ENCODE measurements at regions not wholly inside any gene's neighbourhood (a gene's known extent, or its start where the extent isn't known, plus 50 kb on each side); places are given as distances from the start of the nearest gene placed in this dataset.
"Not testable (repeated sequence)": the region's sequence is repeated elsewhere in the genome, so short reads cannot be mapped to it uniquely, and the experiment has no call there.

GRCh38 chr2:53188851-53189510 lies 578.6 kb upstream of the CHAC2 start:
- DNase-seq = no peak

- DNase-seq = no peak
Observed at GRCh38 chr2:53183581-53183980, 584.0 kb upstream of the CHAC2 start.

- DNase-seq = no peak
Observed at GRCh38 chr2:53182601-53183000, 585.0 kb upstream of the CHAC2 start.

GRCh38 chr2:53181759-53182158 lies 585.8 kb upstream of the CHAC2 start:
- DNase-seq = no peak

- no peak for DNase-seq
Observed at GRCh38 chr2:53177327-53177726, 590.3 kb upstream of the CHAC2 start.

- no peak for DNase-seq
Observed at GRCh38 chr2:53174539-53174938, 593.1 kb upstream of the CHAC2 start.

GRCh38 chr2:53173698-53174455 lies 593.7 kb upstream of the CHAC2 start:
- DNase-seq = no peak

GRCh38 chr2:53173091-53173490 lies 594.5 kb upstream of the CHAC2 start:
- no peak for DNase-seq

GRCh38 chr2:53170466-53170865 lies 597.1 kb upstream of the CHAC2 start:
- no peak for DNase-seq

GRCh38 chr2:53167227-53167626 lies 600.4 kb upstream of the CHAC2 start:
- no peak for DNase-seq

GRCh38 chr2:53150146-53150545 lies 617.5 kb upstream of the CHAC2 start:
- no peak for DNase-seq

GRCh38 chr2:53148221-53148620 lies 619.4 kb upstream of the CHAC2 start:
- no peak for DNase-seq

- no peak for DNase-seq
Observed at GRCh38 chr2:53131416-53131815, 636.2 kb upstream of the CHAC2 start.

- DNase-seq = no peak
Observed at GRCh38 chr2:53130441-53130943, 637.1 kb upstream of the CHAC2 start.

- no peak for DNase-seq
Observed at GRCh38 chr2:53129851-53130250, 637.8 kb upstream of the CHAC2 start.

- DNase-seq = no peak
Observed at GRCh38 chr2:53127061-53127650, 640.4 kb upstream of the CHAC2 start.

- no peak for DNase-seq
Observed at GRCh38 chr2:53114991-53115390, 652.6 kb upstream of the CHAC2 start.

GRCh38 chr2:53114582-53114981 lies 653.0 kb upstream of the CHAC2 start:
- DNase-seq = no peak

GRCh38 chr2:53112408-53112807 lies 655.2 kb upstream of the CHAC2 start:
- not testable (repeated sequence) for DNase-seq

- no peak for DNase-seq
Observed at GRCh38 chr2:53111406-53111805, 656.2 kb upstream of the CHAC2 start.

- DNase-seq = no peak
Observed at GRCh38 chr2:53111004-53111403, 656.6 kb upstream of the CHAC2 start.

- no peak for DNase-seq
Observed at GRCh38 chr2:53108246-53108645, 659.4 kb upstream of the CHAC2 start.

GRCh38 chr2:53104263-53104662 lies 663.3 kb upstream of the CHAC2 start:
- no peak for DNase-seq

- no peak for DNase-seq
Observed at GRCh38 chr2:53103679-53104078, 663.9 kb upstream of the CHAC2 start.

Measured in right hindlimb (tissue), 1 donor.